ENCODE measurements at regions not wholly inside any gene's neighbourhood (a gene's known extent, or its start where the extent isn't known, plus 50 kb on each side); places are given as distances from the start of the nearest gene placed in this dataset.

DNA sequence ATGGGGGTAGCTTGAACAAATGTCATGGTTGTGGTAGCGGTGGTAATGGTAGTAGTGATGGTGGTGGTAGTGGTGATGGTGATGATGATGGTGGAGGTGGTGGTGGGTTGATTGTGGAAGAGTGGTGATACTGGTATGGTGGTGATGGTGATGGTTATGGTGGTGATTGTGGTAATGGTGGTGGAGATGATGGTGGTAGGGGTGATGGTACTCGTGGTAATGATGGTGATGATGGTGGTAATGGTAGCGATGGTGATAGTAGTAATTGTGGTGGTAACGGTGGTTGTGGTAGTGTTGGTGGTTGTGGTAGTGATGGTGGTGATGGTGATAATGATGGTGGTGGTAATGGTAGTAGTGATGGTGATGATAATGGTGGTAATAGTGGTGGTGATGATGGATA, 65.7 kb upstream of the SDK1 start:
- TF ChIP-seq JUN (CRISPR knock-in tag; IDR thresholded peaks at IDR 0.05): no peak
- TF ChIP-seq CREB1 (CRISPR knock-in tag; IDR thresholded peaks at IDR 0.05): no peak
- TF ChIP-seq, protein P1, sequence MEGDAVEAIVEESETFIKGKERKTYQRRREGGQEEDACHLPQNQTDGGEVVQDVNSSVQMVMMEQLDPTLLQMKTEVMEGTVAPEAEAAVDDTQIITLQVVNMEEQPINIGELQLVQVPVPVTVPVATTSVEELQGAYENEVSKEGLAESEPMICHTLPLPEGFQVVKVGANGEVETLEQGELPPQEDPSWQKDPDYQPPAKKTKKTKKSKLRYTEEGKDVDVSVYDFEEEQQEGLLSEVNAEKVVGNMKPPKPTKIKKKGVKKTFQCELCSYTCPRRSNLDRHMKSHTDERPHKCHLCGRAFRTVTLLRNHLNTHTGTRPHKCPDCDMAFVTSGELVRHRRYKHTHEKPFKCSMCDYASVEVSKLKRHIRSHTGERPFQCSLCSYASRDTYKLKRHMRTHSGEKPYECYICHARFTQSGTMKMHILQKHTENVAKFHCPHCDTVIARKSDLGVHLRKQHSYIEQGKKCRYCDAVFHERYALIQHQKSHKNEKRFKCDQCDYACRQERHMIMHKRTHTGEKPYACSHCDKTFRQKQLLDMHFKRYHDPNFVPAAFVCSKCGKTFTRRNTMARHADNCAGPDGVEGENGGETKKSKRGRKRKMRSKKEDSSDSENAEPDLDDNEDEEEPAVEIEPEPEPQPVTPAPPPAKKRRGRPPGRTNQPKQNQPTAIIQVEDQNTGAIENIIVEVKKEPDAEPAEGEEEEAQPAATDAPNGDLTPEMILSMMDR (IDR thresholded peaks at IDR 0.05): no peak

Data from WTC11 (cell line).